H1 (cell line): ENCODE measurements at regions not wholly inside any gene's neighbourhood (a gene's known extent, or its start where the extent isn't known, plus 50 kb on each side); places are given as distances from the start of the nearest gene placed in this dataset.

Experiments
- CTCF ChIA-PET: fragments of 300-600 bp; sonication (Branson Sonifier 250); formaldehyde crosslinking; loops from one replicate; lab custom pipeline; 2021; ENCODE audit not compliant: partially characterized antibody; lab: Charles Lee
- POLR2A ChIA-PET: fragments of 300-600 bp; sonication (Branson Sonifier 250); formaldehyde crosslinking; loops from one replicate; lab custom pipeline; 2021; ENCODE audit warnings: inconsistent platforms; ENCODE audit not compliant: partially characterized antibody; lab: Charles Lee
- DNase-seq, 2 experiments: peaks; one replicate each; pipeline versions ENCODE4 v3.0.0 to v3.0.0-alpha.2; 2010 to 2022; ENCODE audit warnings: low spot score in 2 of 2, low read depth in 1 of 2, mixed read lengths in 1 of 2
- FAIRE-seq: peaks from 2 replicates; lab custom pipeline; 2011; peaks lifted over from hg19 to GRCh38; lab: Jason Lieb, UNC
- H2AFZ ChIP-seq: 2 replicates; pipeline ENCODE4 v1.8.1; 2012; ENCODE audit warnings: low read length, inconsistent platforms
- H2AK5ac ChIP-seq: 2 replicates; pipeline ENCODE4 v1.6.1; 2013; ENCODE audit warnings: low read depth, low read length
- H2BK120ac ChIP-seq: replicated peaks from 2 replicates; pipeline ENCODE3; 2013; ENCODE audit warnings: low read depth, low read length, inconsistent platforms
- H2BK12ac ChIP-seq: 2 replicates; pipeline ENCODE4 v1.6.1; 2013; ENCODE audit warnings: low read depth, low read length
- H2BK15ac ChIP-seq: 2 replicates; pipeline ENCODE4 v1.6.1; 2013; ENCODE audit warnings: low read length
- H2BK20ac ChIP-seq: 2 replicates; pipeline ENCODE4 v1.6.1; 2013; ENCODE audit warnings: low read length
- H2BK5ac ChIP-seq: 2 replicates; pipeline ENCODE4 v1.6.1; 2013; ENCODE audit warnings: low read depth, low read length
- H3K14ac ChIP-seq: 2 replicates; pipeline ENCODE4 v1.6.1; 2013; ENCODE audit warnings: inconsistent platforms; ENCODE audit not compliant: insufficient read length
- H3K18ac ChIP-seq: 2 replicates; pipeline ENCODE4 v1.6.1; 2013; ENCODE audit warnings: low read length; ENCODE audit errors: extremely low read depth
- H3K23ac ChIP-seq: 2 replicates; pipeline ENCODE4 v1.6.1; 2013; ENCODE audit warnings: inconsistent platforms; ENCODE audit not compliant: insufficient read length
- H3K23me2 ChIP-seq: 2 replicates; pipeline ENCODE4 v1.6.1; 2013; ENCODE audit warnings: low read depth, low read length
- H3K27ac ChIP-seq: 2 replicates; pipeline ENCODE4 v1.6.1; 2011; ENCODE audit warnings: low read depth, low read length, inconsistent platforms
- H3K27me3 ChIP-seq, 4 experiments: replicated peaks in 1 of 4; 1 replicate in 1 of 4; 2 replicates in 3 of 4; pipeline versions ENCODE4 v1.6.1 to v1.8.1; 2011 to 2013; ENCODE audit warnings: low read length in 3 of 4, mild to moderate bottlenecking in 3 of 4, inconsistent platforms in 2 of 4, mixed read lengths in 2 of 4, moderate library complexity in 1 of 4; ENCODE audit not compliant: control insufficient read depth in 3 of 4, insufficient read depth in 3 of 4; ENCODE audit errors: extremely low read depth in 1 of 4
- H3K36me3 ChIP-seq, 4 experiments: 2 replicates each; pipeline versions ENCODE4 v1.6.1 to v1.8.1; 2011 to 2013; ENCODE audit warnings: mild to moderate bottlenecking in 4 of 4, low read length in 3 of 4, moderate library complexity in 2 of 4, control low read depth in 1 of 4, inconsistent platforms in 1 of 4; ENCODE audit not compliant: insufficient read depth in 4 of 4, control insufficient read depth in 2 of 4
- H3K4ac ChIP-seq: replicated peaks from 2 replicates; pipeline ENCODE3; 2013; ENCODE audit warnings: low read length, low read depth, mixed read lengths, inconsistent platforms; ENCODE audit not compliant: insufficient read length
- H3K4me1 ChIP-seq, 4 experiments: replicated peaks in 1 of 4; 1 replicate in 1 of 4; 2 replicates in 3 of 4; pipeline versions ENCODE4 v1.6.1 to v1.8.1; 2011 to 2013; ENCODE audit warnings: low read length in 3 of 4, inconsistent platforms in 2 of 4, mixed read lengths in 1 of 4; ENCODE audit not compliant: insufficient read depth in 4 of 4, control insufficient read depth in 3 of 4
- H3K4me2 ChIP-seq, 2 experiments: 2 replicates each; pipeline versions ENCODE4 v1.6.1 to v1.8.1; 2011 to 2013; ENCODE audit warnings: low read depth in 2 of 2, low read length in 2 of 2, control low read depth in 1 of 2, inconsistent platforms in 1 of 2, mild to moderate bottlenecking in 1 of 2; ENCODE audit not compliant: insufficient read depth in 1 of 2
- H3K4me3 ChIP-seq, 4 experiments: fragments of 200-600, 300-600 bp in 1 of 4; sonication (generic), shearing (Covaris generic), sonication (Bioruptor Twin) in 1 of 4; 2 replicates each; pipeline versions ENCODE4 v1.5.1 to v1.8.1; 2011 to 2016; ENCODE audit warnings: low read length in 4 of 4, low read depth in 3 of 4, control low read depth in 2 of 4, inconsistent platforms in 2 of 4, mild to moderate bottlenecking in 2 of 4, mixed read lengths in 1 of 4, moderate library complexity in 1 of 4; ENCODE audit not compliant: insufficient read depth in 2 of 4; ENCODE audit errors: extremely low read depth in 1 of 4
- H3K56ac ChIP-seq: replicated peaks from 2 replicates; pipeline ENCODE3; 2013; ENCODE audit warnings: low read depth, mild to moderate bottlenecking, mixed read lengths, low read length, inconsistent platforms; ENCODE audit not compliant: insufficient read length
- H3K79me1 ChIP-seq: 2 replicates; pipeline ENCODE4 v1.6.1; 2013; ENCODE audit warnings: low read depth, low read length, control low read depth
- H3K79me2 ChIP-seq, 2 experiments: 2 replicates each; pipeline versions ENCODE4 v1.6.1 to v1.8.1; 2012 to 2013; ENCODE audit warnings: low read length in 2 of 2, mild to moderate bottlenecking in 2 of 2, inconsistent platforms in 1 of 2; ENCODE audit not compliant: insufficient read depth in 2 of 2, control insufficient read depth in 1 of 2
- H3K9ac ChIP-seq, 4 experiments: replicated peaks in 1 of 4; 1 replicate in 1 of 4; 2 replicates in 3 of 4; pipeline versions ENCODE4 v1.6.1 to v1.8.1; 2011 to 2013; ENCODE audit warnings: low read depth in 3 of 4, low read length in 3 of 4, control low read depth in 2 of 4, mild to moderate bottlenecking in 2 of 4, moderate library complexity in 2 of 4, inconsistent platforms in 1 of 4; ENCODE audit errors: extremely low read depth in 1 of 4
- H3K9me3 ChIP-seq, 2 experiments: 2 replicates each; pipeline versions ENCODE4 v1.6.1 to v1.8.1; 2012 to 2013; ENCODE audit warnings: mild to moderate bottlenecking in 2 of 2, moderate library complexity in 2 of 2, control low read depth in 1 of 2, inconsistent platforms in 1 of 2, low read depth in 1 of 2, low read length in 1 of 2, mixed read lengths in 1 of 2; ENCODE audit not compliant: insufficient read depth in 2 of 2
- H4K20me1 ChIP-seq, 2 experiments: replicated peaks in 1 of 2; 2 replicates each; pipeline versions ENCODE3 to v1.8.1; 2011 to 2013; ENCODE audit warnings: inconsistent platforms in 2 of 2, low read length in 2 of 2, mild to moderate bottlenecking in 1 of 2; ENCODE audit not compliant: insufficient read depth in 2 of 2, control insufficient read depth in 1 of 2
- H4K5ac ChIP-seq: 2 replicates; pipeline ENCODE4 v1.6.1; 2013; ENCODE audit warnings: low read length, low read depth, mixed read lengths, inconsistent platforms; ENCODE audit not compliant: insufficient read length
- H4K8ac ChIP-seq: 2 replicates; pipeline ENCODE4 v1.8.0; 2013; ENCODE audit warnings: mild to moderate bottlenecking, moderate library complexity, low read length, inconsistent platforms; ENCODE audit not compliant: insufficient read depth; ENCODE audit errors: extremely low read depth
- H4K91ac ChIP-seq: replicated peaks from 2 replicates; pipeline ENCODE3; 2013; ENCODE audit warnings: low read length, mixed read lengths, inconsistent platforms; ENCODE audit not compliant: insufficient read length
- ASH2L ChIP-seq: fragments of 200-600, 300-600 bp; sonication (generic); IDR thresholded peaks from one replicate; pipeline ENCODE4 v1.7.1; 2017; ENCODE audit warnings: low read length
- CEBPB ChIP-seq: IDR thresholded peaks from 2 replicates; pipeline ENCODE4 v1.6.1; 2012; ENCODE audit warnings: low read depth, low read length
- CHD1 ChIP-seq: IDR thresholded peaks from 2 replicates; pipeline ENCODE4 v1.6.1; 2012; ENCODE audit warnings: low read depth, low read length, improper control_type of control experiment
- HDAC2 ChIP-seq, 2 experiments: fragments of 300-600 bp in 1 of 2; sonication (generic) in 1 of 2; IDR thresholded peaks; 2 replicates each; pipeline ENCODE4 v1.6.1; 2011 to 2012; ENCODE audit warnings: low read depth in 2 of 2, low read length in 2 of 2, mild to moderate bottlenecking in 2 of 2, moderate library complexity in 2 of 2, borderline replicate concordance in 1 of 2, inconsistent platforms in 1 of 2
- RBBP5 ChIP-seq: IDR thresholded peaks from 2 replicates; pipeline ENCODE4 v1.7.1; 2012; ENCODE audit warnings: low read depth, mild to moderate bottlenecking, inconsistent platforms, low read length, moderate library complexity, borderline replicate concordance
- RNF2 ChIP-seq: fragments of 200-900, 300-1000 bp; sonication (generic); IDR thresholded peaks from 2 replicates; pipeline ENCODE4 v1.7.1; 2016; ENCODE audit warnings: borderline replicate concordance, low read depth, mild to moderate bottlenecking, antibody characterized with exemption, low read length; ENCODE audit not compliant: poor library complexity, severe bottlenecking; ENCODE audit errors: missing control alignments
- SIX5 ChIP-seq: IDR thresholded peaks from 2 replicates; pipeline ENCODE4 v1.6.1; 2011; ENCODE audit warnings: mild to moderate bottlenecking, low read depth, low read length
- SP4 ChIP-seq: IDR thresholded peaks from 2 replicates; pipeline ENCODE4 v1.6.1; 2012; ENCODE audit warnings: low read length, inconsistent platforms
- SUZ12 ChIP-seq: fragments of 200-600 bp; sonication (generic); IDR thresholded peaks from 2 replicates; pipeline ENCODE4 v1.6.1; 2012; ENCODE audit warnings: mild to moderate bottlenecking, inconsistent platforms, low read length, moderate library complexity, mixed read lengths
- TAF1 ChIP-seq: IDR thresholded peaks from 2 replicates; pipeline ENCODE4 v1.6.1; 2011; ENCODE audit warnings: mild to moderate bottlenecking, low read depth, low read length
- TAF7 ChIP-seq: optimal IDR thresholded peaks from 2 replicates; pipeline ENCODE3; 2011; ENCODE audit warnings: low read depth, mild to moderate bottlenecking, inconsistent platforms, low read length, moderate library complexity, borderline replicate concordance
- TBP ChIP-seq: IDR thresholded peaks from 2 replicates; pipeline ENCODE4 v1.6.1; 2011; ENCODE audit warnings: low read depth, low read length, improper control_type of control experiment
- YY1 ChIP-seq: IDR thresholded peaks from 2 replicates; pipeline ENCODE4 v1.6.1; 2011; ENCODE audit warnings: low read depth, mild to moderate bottlenecking, low read length
- WGBS, 2 experiments: shearing (Covaris generic) in 1 of 2; methylation state at CpG; one replicate each; pipeline versions ENCODE4 v1.1.6 to v1.1.7; 2013 to 2015; ENCODE audit warnings: low lambda C conversion rate in 2 of 2, mixed read lengths in 2 of 2, inconsistent platforms in 1 of 2, low coverage in 1 of 2, missing lambda C conversion rate in 1 of 2; ENCODE audit not compliant: insufficient replicate concordance in 2 of 2, insufficient coverage in 1 of 2, insufficient read length in 1 of 2; ENCODE audit errors: extremely low coverage in 1 of 2, missing lambda C conversion rate in 1 of 2; 5-methylcytosine and 5-hydroxymethylcytosine counted together
- TF ChIP-seq, protein P1 (sequence below): IDR thresholded peaks from 2 replicates; pipeline ENCODE4 v1.6.1; 2012; ENCODE audit warnings: inconsistent platforms
- TF ChIP-seq, protein P2 (sequence below): IDR thresholded peaks from 2 replicates; pipeline ENCODE4 v1.6.1; 2012; ENCODE audit warnings: inconsistent platforms

DNA sequence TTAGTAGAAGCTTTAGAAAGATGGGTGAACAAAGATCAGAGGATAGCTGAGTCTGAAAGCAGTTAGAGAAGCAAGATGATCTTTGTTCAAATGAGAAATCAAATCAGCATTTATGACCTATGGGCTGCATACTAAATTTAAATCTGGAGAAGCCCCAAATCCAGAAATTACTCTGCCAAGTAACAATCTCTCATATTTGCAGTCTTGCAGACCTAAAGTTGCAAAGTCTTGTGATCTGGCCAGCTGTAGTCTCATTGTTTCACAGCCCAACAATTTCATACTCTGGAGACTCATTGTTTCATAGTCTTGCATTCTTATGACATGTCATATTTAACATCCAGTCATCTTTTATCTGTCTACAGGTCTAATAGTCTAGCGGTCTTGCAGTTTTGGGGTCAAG is 364.9 kb upstream of the RSPO3 start:
- Histone ChIP-seq H3K4ac (no peak overlapping the region), H3K23ac (no peak overlapping the region), H3K4me2 (no peak overlapping the region), H2BK120ac (no peak overlapping the region), H3K18ac (no peak overlapping the region), H2BK15ac (no peak overlapping the region), H3K79me1 (no peaks in the 10 kb centered on the region), H2AK5ac (no peak overlapping the region), H3K36me3 (no peaks in the 10 kb centered on the region), H4K5ac (no peak overlapping the region), H3K56ac (no peak overlapping the region), H3K27me3 (no peaks in the 10 kb centered on the region), H3K23me2 (no peaks in the 10 kb centered on the region), H2AFZ (no peak overlapping the region), H2BK20ac (no peak overlapping the region), H3K4me3 (no peak overlapping the region), H2BK5ac (no peak overlapping the region), H3K9ac (no peak overlapping the region), H3K27ac (no peak overlapping the region), H4K20me1 (no peaks in the 10 kb centered on the region), H3K14ac (no peak overlapping the region), H4K8ac (no peak overlapping the region), H4K91ac (no peak overlapping the region), H3K9me3 (no peaks in the 10 kb centered on the region), H3K4me1 (no peaks in the 10 kb centered on the region), H2BK12ac (no peak overlapping the region), H3K79me2 (no peaks in the 10 kb centered on the region)
- DNase-seq (no peak), FAIRE-seq (no peak)
- WGBS, 2 experiments, result 88% methylated on average over 1 of the region's 1 CpG; no CpG with 5 or more reads in 1 of the 2 experiments
- ChIA-PET CTCF (interaction anchor here (1.1 to 1.3 kb wide), 3 partner anchors 11 to 203 kb away, joined by 3 to 5 read pairs (median 4); no protein-coding TSS in a partner anchor), POLR2A (no interaction called here)
- TF ChIP-seq SUZ12 (no peak), RNF2 (no peak), SP4 (no peak), TAF1 (no peak), CHD1 (no peak), RBBP5 (no peak), TAF7 (no peak), HDAC2 (IDR thresholded peaks at IDR 0.05; ENCODE audit: borderline replicate concordance in 1 of 2, low read depth in 2 of 2, low read length in 2 of 2) (no peak), SIX5 (no peak), CEBPB (no peak), YY1 (no peak), ASH2L (no peak), TBP (no peak)
- TF ChIP-seq, protein P1, sequence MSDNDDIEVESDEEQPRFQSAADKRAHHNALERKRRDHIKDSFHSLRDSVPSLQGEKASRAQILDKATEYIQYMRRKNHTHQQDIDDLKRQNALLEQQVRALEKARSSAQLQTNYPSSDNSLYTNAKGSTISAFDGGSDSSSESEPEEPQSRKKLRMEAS, result no peak
- TF ChIP-seq, protein P2, sequence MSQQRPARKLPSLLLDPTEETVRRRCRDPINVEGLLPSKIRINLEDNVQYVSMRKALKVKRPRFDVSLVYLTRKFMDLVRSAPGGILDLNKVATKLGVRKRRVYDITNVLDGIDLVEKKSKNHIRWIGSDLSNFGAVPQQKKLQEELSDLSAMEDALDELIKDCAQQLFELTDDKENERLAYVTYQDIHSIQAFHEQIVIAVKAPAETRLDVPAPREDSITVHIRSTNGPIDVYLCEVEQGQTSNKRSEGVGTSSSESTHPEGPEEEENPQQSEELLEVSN, result no peak
